T-helper 17 cell (primary cell): ENCODE measurements at regions not wholly inside any gene's neighbourhood (a gene's known extent, or its start where the extent isn't known, plus 50 kb on each side); places are given as distances from the start of the nearest gene placed in this dataset.

ENCODE experiments used
- ATAC-seq: fragments of 150-1000 bp; cut with Tn5 transposase; 2 replicates; pipeline ENCODE4 v1.10.0; 2021; ENCODE audit warnings: mild to moderate bottlenecking, moderate library complexity
- DNase-seq, 3 donors: peaks; one replicate each; pipeline versions ENCODE4 v3.0.0 to v3.0.0-alpha.2; 2020 to 2021
- H3K9me3 ChIP-seq: one replicate; pipeline ENCODE4 v1.7.0; 2013; ENCODE audit warnings: low read length, mild to moderate bottlenecking; ENCODE audit not compliant: control insufficient read depth, poor library complexity, severe bottlenecking
- H3K27ac Mint-ChIP-seq: one replicate; pipeline ENCODE4 v1.8.0; 2022; ENCODE audit warnings: mild to moderate bottlenecking, moderate library complexity, mixed read lengths
- H3K27me3 Mint-ChIP-seq: one replicate; pipeline ENCODE4 v1.8.0; 2022; ENCODE audit warnings: mixed read lengths
- H3K36me3 Mint-ChIP-seq: one replicate; pipeline ENCODE4 v1.8.0; 2022; ENCODE audit warnings: low read depth, mixed read lengths
- H3K4me1 Mint-ChIP-seq: one replicate; pipeline ENCODE4 v1.8.0; 2022; ENCODE audit warnings: mild to moderate bottlenecking, mixed read lengths
- H3K4me3 Mint-ChIP-seq: one replicate; pipeline ENCODE4 v1.8.0; 2022; ENCODE audit warnings: mild to moderate bottlenecking, moderate library complexity, mixed read lengths

GRCh38 chr12:115023279-115024265 lies 339.6 kb upstream of the TBX3 start:
- Mint-ChIP-seq H3K4me3 (no peak overlapping the region), H3K27me3 (no peaks in the 10 kb centered on the region), H3K36me3 (no peaks in the 10 kb centered on the region), H3K27ac (no peak overlapping the region), H3K4me1 (no peaks in the 10 kb centered on the region)
- ATAC-seq (no peak), DNase-seq (no peak)
- H3K9me3 ChIP-seq: no peaks in the 10 kb centered on the region

DNA sequence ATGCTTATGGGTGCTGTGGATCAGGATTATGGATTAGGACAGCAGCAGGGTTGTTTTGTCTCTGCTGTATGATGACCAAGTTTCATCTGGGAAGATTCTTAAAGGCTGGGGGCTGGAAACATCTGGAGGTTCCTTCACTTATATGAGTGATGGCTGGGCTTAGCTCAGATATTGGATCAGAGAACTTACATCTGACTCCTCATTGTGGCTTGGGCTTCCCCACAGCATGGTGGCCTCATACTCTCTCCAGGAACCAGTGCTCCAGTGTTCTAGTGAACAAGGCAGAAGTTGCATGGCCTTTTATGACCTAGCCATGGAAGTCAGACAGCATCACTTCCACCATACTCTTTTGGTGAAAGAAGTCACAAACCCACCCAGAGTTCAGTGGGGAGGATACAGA lies 336.1 kb upstream of the TBX3 start:
- Mint-ChIP-seq H3K27ac (no peak overlapping the region), H3K4me1 (no peaks in the 10 kb centered on the region), H3K27me3 (no peaks in the 10 kb centered on the region), H3K36me3 (no peaks in the 10 kb centered on the region), H3K4me3 (no peak overlapping the region)
- DNase-seq: no peak
- H3K9me3 ChIP-seq: no peaks in the 10 kb centered on the region
- no peak for ATAC-seq

DNA sequence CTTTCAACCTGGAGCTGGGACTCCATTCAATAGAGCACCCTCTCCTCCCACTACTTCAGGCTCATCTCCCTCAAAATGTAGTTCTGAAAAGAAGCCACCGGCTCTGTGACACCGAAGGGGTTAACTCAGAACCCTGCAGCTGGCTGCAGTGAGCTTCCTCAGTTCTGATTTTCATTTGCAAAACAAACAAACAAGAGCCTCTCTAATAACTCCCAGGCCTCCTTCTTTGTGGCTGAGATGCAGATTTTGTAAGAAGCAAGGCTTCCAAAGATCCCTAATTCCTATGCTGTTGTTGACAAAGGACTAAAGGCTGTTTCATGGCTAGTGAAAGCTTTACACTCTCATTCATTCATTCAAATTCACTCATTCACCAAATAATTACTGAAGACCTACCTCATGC lies 333.4 kb upstream of the TBX3 start:
- Mint-ChIP-seq H3K4me3 (no peak overlapping the region), H3K36me3 (no peaks in the 10 kb centered on the region), H3K27ac (no peak overlapping the region), H3K4me1 (no peaks in the 10 kb centered on the region), H3K27me3 (no peaks in the 10 kb centered on the region)
- H3K9me3 ChIP-seq: peaks cover 3% of the 10 kb centered on the region
- no peak for DNase-seq
- ATAC-seq: no peak

DNA sequence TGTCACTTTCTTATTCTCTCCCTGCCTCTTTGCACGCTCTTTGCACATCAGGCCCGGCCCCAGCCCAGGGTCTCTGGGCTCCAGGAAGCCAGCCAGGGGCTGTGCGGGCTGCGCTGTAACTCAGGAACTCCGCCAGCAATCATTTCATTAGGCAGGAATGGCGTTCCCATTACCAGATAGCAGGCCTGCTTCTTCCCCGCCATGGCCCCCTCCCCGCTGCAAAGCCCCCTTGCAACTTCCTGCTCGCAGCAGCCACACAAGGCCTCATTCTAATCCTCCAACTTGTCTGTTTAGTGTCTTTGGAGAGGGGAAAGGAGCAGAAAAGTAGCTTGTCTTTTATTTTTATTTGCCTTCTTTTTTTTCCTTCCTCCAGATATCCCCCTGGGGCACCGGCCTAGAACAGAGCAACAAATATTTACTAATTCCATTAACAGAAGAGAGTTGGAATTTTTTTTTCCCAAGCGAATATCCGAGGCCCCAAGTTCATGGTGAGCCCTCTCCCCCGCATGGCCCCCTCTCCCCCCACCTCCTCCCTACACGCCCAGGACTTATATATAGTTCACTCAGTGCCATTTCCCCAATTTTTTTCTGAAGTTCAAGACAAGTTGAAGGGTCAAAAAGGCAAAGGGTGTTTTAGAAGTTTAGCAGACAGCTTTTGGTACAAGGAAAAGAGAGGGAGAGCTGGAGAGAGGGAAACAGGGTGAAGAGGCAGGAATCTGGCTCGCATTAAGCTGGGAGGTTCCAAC lies 329.4 kb upstream of the TBX3 start:
- no peaks in the 10 kb centered on the region for H3K27me3 Mint-ChIP-seq
- no peaks in the 10 kb centered on the region for H3K4me1 Mint-ChIP-seq
- no peak overlapping the region for H3K4me3 Mint-ChIP-seq
- H3K27ac Mint-ChIP-seq: no peak overlapping the region
- H3K9me3 ChIP-seq: peaks cover 3% of the 10 kb centered on the region
- H3K36me3 Mint-ChIP-seq: no peaks in the 10 kb centered on the region
- ATAC-seq (no peak), DNase-seq (no peak)

DNA sequence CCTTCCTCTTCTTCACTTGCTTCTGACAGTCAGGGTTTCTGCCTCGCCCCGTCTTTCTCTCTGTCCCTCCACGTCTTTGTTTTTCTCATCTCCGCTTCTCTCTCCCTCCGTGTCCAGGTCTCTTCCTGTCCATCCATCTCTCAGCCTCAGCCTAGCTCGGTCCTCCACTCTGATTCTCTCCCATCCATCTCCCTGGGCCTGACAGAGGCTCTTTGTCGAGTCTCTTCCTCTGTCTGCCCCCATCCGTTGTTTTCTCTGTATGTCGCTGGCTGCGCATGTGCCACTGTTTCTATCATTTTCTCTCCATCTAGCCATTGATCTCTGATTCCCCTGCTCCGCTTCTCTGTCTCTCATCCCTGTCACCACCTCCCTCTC lies 328.9 kb upstream of the TBX3 start:
- no peak for ATAC-seq
- H3K27me3 Mint-ChIP-seq: no peaks in the 10 kb centered on the region
- no peak overlapping the region for H3K4me3 Mint-ChIP-seq
- H3K9me3 ChIP-seq: peaks cover 3% of the 10 kb centered on the region
- H3K36me3 Mint-ChIP-seq: no peaks in the 10 kb centered on the region
- no peaks in the 10 kb centered on the region for H3K4me1 Mint-ChIP-seq
- no peak for DNase-seq
- H3K27ac Mint-ChIP-seq: no peak overlapping the region

DNA sequence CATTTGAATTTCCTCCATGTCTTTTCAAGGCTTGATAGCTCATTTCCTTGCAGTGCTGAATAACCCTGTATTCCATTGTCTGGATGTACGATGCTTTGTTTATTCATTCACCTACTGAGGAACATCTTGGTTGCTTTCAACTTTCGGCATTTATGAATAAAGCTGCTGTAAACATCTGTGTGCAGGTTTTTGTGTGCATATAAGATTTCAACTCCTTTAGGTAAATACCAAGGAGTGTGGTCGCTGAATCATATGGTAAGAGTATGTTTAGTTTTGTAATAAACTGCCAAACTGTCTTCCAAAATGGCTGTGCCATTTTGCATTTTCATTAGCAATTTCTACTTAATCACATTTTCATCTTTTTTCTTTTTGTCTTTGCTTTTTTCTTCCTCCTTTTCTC lies 327.7 kb upstream of the TBX3 start:
- Mint-ChIP-seq H3K4me1 (no peaks in the 10 kb centered on the region), H3K27ac (no peak overlapping the region), H3K27me3 (no peaks in the 10 kb centered on the region), H3K36me3 (no peaks in the 10 kb centered on the region), H3K4me3 (no peak overlapping the region)
- ATAC-seq: no peak
- peaks cover 3% of the 10 kb centered on the region for H3K9me3 ChIP-seq
- DNase-seq: no peak

DNA sequence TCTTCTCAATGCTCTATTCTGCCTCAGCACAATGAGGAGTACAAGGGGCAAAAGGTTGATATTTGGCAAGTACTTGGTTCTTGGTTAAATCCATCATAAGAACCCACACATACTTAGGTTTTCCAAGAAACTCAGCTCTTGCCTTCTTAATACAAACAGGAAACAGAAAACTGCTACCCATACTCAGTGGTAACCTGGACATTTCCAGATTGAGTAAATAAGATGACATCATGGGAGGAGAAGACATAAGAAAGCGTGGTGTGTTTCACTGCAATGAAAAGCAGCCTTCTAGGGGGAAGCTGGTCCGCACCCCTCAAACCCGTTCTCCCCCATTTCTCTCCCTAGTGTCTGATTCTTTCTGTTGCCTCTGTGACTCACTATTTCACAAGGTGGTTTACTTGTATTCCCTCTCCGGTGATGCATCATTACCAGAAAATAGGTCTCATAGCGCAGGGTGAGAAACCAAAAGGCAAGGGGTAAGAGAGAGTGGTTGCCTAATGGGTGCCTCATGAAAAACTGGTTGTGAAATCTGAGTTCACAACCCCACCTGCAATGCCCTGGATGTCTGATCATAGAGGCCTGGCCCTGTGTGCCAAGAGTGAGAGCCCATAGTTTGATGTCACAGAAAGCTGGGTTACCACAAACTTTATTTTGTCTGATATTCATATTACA lies 326.5 kb upstream of the TBX3 start:
- no peaks in the 10 kb centered on the region for H3K27me3 Mint-ChIP-seq
- H3K27ac Mint-ChIP-seq: no peak overlapping the region
- DNase-seq: no peak
- H3K36me3 Mint-ChIP-seq: no peaks in the 10 kb centered on the region
- no peaks in the 10 kb centered on the region for H3K4me1 Mint-ChIP-seq
- H3K4me3 Mint-ChIP-seq: no peak overlapping the region
- peaks cover 3% of the 10 kb centered on the region for H3K9me3 ChIP-seq
- no peak for ATAC-seq

- H3K9me3 ChIP-seq: no peaks in the 10 kb centered on the region
- Mint-ChIP-seq H3K36me3 (no peaks in the 10 kb centered on the region), H3K27ac (no peak overlapping the region), H3K4me1 (no peaks in the 10 kb centered on the region), H3K27me3 (no peaks in the 10 kb centered on the region), H3K4me3 (no peak overlapping the region)
- DNase-seq (no peak), ATAC-seq (no peak)
Measured at GRCh38 chr12:115008929-115009328, 325.0 kb upstream of the TBX3 start.

- DNase-seq: no peak
- Mint-ChIP-seq H3K4me3 (no peak overlapping the region), H3K27ac (no peak overlapping the region), H3K27me3 (no peaks in the 10 kb centered on the region), H3K4me1 (no peaks in the 10 kb centered on the region), H3K36me3 (no peaks in the 10 kb centered on the region)
- no peak for ATAC-seq
- H3K9me3 ChIP-seq: no peaks in the 10 kb centered on the region
Measured at GRCh38 chr12:115004470-115005146, 320.6 kb upstream of the TBX3 start.

DNA sequence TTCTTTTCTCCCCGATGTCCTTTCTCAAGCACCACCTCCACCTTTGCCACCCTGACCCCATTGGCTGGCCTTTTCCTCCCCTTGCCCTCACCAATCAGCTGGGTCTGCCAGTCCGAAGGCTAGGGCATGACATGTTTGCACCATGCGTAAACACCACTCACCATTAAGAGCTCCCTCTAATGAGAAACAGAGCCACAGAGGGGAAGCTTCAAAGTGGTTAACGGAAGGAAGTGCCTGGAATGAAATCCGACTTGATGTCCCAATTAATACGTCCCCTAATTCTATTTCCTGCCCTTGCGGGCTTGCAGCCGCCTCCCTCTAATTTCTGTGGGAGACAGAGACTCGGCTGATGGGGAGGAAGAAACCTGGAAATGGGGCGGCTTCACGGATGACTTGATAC lies 318.5 kb upstream of the TBX3 start:
- no peak for ATAC-seq
- no peaks in the 10 kb centered on the region for H3K4me1 Mint-ChIP-seq
- H3K27ac Mint-ChIP-seq: no peak overlapping the region
- no peak for DNase-seq
- no peaks in the 10 kb centered on the region for H3K9me3 ChIP-seq
- no peaks in the 10 kb centered on the region for H3K36me3 Mint-ChIP-seq
- no peak overlapping the region for H3K4me3 Mint-ChIP-seq
- no peaks in the 10 kb centered on the region for H3K27me3 Mint-ChIP-seq

DNA sequence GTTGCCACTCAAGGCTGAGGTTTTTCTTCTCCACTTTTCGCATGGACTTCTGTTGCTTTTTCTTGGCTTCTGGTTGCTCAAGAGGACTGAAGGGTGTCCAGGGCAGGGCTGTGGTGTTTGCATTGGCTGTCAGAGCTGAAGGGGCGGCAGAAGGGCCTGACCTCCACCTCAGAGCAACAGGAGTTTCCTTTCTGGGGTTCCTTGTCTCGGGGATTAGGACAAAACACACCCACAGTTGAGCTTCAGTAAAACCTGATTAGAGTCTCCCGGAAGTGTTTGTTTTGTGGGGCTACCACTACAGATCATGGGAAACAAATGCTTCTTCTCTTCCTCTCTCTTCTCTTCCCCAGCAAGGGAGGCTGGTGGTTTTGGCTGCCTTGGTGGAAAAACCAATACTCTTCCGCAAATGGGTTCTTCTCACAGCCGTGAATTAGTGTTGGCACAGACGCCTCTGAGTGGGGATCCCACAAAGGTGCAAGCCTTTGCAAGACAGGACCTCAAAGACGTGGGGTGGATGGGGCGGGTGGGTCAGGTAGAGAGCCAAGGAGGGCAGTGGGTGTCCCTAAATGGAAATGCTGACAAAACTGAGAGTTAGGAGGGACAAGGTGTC lies 317.7 kb upstream of the TBX3 start:
- no peaks in the 10 kb centered on the region for H3K9me3 ChIP-seq
- no peaks in the 10 kb centered on the region for H3K27me3 Mint-ChIP-seq
- no peak for DNase-seq
- ATAC-seq: no peak
- no peaks in the 10 kb centered on the region for H3K4me1 Mint-ChIP-seq
- H3K36me3 Mint-ChIP-seq: no peaks in the 10 kb centered on the region
- no peak overlapping the region for H3K27ac Mint-ChIP-seq
- no peak overlapping the region for H3K4me3 Mint-ChIP-seq

DNA sequence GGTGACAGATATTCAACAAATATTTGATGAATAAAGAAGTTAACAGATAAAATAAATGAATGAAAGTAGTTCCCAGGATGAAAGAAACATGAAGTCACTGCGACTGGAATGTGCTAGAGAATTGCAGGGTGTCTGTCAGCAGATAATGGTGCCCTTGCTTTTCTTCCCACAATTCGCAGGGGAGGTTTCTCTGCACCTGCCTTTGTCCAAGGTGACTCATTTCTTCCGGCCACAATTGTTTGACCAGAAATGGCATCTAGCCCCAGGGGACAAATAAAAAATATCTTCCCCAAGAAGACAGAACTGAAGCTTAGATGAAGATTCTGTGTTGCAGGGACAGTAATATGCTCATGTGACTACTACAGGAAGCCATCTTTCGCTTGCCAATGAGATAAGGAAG lies 316.1 kb upstream of the TBX3 start:
- no peaks in the 10 kb centered on the region for H3K9me3 ChIP-seq
- DNase-seq (no peak), ATAC-seq (no peak)
- no peaks in the 10 kb centered on the region for H3K36me3 Mint-ChIP-seq
- H3K27me3 Mint-ChIP-seq: no peaks in the 10 kb centered on the region
- no peak overlapping the region for H3K27ac Mint-ChIP-seq
- H3K4me3 Mint-ChIP-seq: no peak overlapping the region
- no peaks in the 10 kb centered on the region for H3K4me1 Mint-ChIP-seq

DNA sequence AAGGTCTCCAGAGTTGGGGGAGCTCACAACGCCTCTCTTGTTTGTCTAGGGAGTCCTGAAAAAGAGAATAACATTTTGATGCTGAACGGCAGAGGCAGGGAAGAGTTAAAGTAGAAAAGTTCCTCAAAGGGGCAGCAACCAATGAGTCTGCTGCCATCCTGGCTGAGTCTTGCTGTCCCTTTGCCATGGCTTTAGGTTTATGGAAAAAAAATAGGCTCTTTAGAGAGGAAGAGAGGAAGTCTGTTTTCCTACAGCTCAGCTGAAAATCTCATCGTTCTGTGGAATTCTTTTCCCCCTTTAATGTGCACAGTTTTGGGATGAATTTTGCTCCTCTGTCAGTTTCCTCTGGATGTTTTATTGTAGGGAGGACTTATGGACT lies 314.8 kb upstream of the TBX3 start:
- H3K27ac Mint-ChIP-seq: no peak overlapping the region
- DNase-seq: no peak
- H3K36me3 Mint-ChIP-seq: no peaks in the 10 kb centered on the region
- H3K9me3 ChIP-seq: no peaks in the 10 kb centered on the region
- H3K27me3 Mint-ChIP-seq: no peaks in the 10 kb centered on the region
- no peak for ATAC-seq
- H3K4me3 Mint-ChIP-seq: no peak overlapping the region
- no peaks in the 10 kb centered on the region for H3K4me1 Mint-ChIP-seq
